T1000 (cell line): ENCODE measurements at regions not wholly inside any gene's neighbourhood (a gene's known extent, or its start where the extent isn't known, plus 50 kb on each side); places are given as distances from the start of the nearest gene placed in this dataset.
"Not testable (repeated sequence)": the region's sequence is repeated elsewhere in the genome, so short reads cannot be mapped to it uniquely, and the experiment has no call there.

Source experiments
- DNase-seq: peaks from one replicate; lab custom pipeline; 2025; ENCODE audit warnings: mixed read lengths; lab: John Stamatoyannopoulos, UW

GRCh38 chrX:131595120-131595519 lies 51.2 kb downstream of the OR13H1 start:
- no peak for DNase-seq

DNA sequence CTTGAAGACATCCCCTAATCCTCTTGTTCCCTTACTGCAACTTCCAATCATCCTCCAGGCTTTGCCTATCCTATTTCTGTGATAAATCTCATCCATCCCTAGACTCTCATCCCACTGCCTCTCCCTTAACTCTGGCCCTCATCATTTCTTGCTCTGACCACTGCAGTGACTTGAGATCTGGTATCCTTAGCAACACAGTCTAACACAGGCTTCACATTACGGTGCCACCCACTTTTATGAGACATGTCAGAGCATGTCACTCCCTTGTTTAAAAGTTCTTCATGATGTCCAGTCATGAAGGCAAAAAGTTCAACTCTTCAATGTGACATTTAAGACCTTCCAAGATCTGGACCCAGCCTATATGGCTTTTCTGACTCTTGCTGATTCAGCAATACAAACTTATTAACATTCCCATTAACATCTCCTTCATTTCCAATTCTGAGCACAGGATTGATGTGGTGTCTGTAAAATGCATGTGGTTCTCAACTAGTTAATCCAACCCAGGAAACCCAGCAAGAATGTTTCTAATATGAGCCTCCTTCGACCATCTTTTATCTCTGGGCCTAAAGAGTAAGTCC lies 64.0 kb downstream of the OR13H1 start:
- no peak for DNase-seq

DNA sequence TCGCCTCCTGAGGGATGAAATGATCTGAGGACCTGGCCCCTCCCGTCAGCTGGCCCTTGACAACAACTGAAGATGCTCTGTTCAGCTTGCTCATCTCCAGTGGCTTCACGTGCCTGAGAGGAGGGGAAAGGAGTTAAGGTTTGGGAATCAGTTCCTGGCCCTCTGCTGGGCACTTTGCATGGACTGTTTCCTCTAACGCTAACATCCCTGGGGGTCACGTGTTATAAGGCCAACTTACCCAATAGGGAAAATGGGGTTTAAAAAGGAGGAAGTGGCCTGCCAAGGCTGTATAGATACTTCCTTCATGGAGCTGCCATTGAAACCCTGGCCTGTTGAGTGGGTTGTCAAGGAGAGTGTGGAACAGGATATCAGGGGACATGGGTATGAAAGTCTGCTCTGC lies 65.6 kb downstream of the OR13H1 start:
- no peak for DNase-seq

DNA sequence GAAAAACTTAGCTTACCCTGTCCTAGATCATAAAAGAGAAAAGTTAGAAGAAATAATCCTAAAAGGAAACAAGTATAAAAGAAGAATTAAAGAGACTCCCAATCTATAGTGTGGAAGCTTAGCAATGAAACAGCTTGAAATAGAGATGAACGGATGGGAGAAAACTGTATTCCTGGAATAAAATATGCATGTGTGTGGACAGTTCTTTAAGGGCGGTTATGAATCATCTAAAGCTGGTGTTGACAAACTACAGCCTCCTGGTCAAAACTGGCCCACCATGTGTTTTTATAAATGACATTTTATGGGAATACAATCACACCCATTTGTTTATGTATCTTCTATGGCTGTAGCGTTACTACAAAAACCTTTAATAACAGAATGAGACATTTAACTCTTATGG lies 69.4 kb downstream of the OR13H1 start:
- DNase-seq = no peak

- no peak for DNase-seq
These were observed 70.4 kb downstream of the OR13H1 start for GRCh38 chrX:131614241-131614640.

DNA sequence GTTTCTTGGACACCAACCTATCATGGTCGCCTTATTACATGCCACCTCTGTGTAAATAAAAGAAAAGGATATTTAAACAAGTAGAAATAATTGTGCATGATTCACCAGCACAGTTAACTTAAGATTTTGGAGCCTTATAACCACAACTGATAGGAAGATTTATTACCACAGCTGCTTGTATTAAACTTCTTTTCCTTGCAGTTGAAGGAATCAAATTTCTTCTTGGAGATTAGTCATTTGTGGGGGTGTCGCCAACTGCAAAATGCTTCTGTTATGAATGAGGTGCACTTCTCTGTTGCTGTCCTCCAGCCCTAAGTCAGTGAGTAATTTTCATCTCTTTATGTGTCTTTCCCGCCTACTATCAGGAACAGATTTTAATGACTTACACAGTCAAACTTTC lies 73.3 kb downstream of the OR13H1 start:
- DNase-seq = peak; percentile 5

- no peak for DNase-seq
These were observed 77.8 kb downstream of the OR13H1 start for GRCh38 chrX:131621650-131622049.

DNA sequence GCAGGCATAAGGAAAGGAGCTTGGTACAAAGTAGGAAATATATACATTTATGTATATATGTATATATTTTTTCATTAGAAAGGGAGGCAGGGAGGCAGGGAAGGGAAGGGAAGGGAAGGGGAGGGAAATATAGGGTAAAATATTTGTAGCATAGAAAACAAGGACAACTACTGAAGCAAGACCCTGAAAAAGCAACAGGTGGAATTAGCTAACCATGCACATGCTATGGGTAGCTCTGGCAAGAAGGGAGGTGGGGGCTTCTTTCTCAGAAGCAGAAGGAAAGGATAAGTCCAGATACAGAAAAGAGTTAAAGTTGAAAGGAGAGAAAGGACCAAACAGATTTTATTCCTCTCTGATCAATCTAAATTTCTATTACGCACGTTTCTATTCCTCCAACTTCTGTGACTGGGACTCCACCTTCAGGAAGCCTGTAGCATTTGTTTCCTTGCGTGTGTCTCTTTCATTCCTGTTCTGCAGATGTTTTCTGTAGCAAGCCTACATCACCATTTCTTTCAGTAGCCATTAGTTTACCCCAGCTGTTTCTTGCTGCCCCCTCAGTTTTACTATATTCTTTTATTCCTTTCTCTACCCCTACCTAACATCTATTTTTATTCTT lies 82.9 kb downstream of the OR13H1 start:
- no peak for DNase-seq

- no peak for DNase-seq
These were observed 86.7 kb downstream of the OR13H1 start for GRCh38 chrX:131630534-131630933.

DNA sequence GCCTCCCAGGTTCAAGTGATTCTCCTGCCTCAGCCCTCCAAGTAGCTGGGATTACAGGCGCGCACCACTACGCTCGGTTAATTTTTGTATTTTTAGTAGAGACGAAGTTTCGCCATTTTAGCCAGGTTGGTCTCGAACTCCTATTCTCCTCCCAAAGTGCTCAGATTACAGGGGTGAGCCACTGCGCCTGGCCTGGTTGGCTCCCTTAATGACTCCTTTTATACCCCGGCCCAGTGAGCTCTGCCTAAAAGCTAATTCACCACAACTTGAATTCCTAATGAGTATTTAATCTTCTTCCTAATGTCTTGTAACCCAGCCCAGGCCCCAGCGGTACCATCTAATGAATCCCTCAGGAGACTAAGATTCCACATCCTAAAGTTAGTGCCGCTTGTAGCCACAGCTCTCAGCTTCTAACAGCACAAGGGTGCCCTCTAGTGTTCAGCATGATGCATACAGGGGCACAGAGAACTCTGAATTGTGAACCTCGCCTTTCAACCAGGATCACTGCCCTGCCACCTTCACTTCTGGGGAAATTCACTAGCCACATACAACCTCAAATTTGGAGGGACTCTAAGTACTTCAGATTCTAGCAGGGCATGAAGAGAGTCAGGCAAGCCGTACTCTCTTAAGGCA lies 89.5 kb downstream of the OR13H1 start:
- DNase-seq = peak; percentile 15

- DNase-seq = no peak
These were observed 91.0 kb downstream of the OR13H1 start for GRCh38 chrX:131634900-131635299.

GRCh38 chrX:131646106-131646505 lies 102.2 kb downstream of the OR13H1 start:
- DNase-seq = no peak

DNA sequence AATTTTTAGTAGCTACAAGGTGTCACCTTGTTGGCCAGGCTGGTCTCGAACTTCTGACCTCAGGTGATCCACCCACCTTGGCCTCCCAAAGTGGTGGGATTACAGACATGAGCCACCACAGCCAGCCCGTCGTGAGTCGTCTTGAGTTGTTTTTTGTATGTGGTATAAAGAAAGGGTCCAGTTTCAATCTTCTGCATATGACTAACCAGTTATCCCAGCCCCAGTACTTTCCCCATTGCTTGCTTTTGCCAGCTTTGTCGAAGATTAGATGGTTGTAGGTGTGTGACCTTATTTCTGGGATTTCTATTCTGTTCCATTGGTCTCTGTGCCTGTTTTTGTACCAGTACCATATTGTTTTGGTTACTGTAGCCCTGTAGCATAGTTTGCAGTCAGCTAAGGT lies 105.9 kb downstream of the OR13H1 start:
- DNase-seq = no peak

DNA sequence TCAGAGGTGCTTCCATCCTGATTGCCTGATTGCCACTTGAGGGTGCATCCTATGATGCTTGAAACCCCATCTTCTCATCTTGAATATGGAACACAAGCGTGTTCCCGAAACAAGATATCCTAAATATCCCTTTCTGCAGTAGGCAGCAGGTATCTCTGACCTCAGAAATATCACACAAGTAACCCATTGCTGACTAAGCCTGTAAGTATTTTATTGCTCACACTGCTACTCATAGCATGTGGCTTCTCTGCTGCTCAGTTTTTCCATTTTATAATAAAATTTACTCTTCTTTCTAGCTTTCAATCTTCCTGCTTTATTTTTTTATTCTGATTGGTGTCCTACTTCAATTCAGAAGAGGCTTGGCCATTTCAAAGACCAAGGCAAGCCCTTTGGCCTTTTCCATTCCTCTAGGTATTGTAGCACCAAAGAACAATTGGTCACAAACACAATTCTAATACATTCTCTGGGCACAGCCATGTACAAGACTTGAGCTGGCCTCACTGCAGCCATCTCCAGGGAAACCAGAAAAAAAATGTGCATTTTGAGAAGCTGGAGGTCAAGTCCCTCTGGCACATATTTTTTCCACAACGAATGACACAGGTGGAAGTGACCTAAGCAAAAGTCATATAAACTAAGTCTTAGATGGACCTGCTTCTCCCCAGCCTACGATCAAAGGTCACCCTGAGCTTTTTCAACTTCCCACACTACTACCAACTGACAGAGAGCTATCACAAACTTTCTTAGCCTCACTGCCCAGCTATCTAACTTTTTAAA lies 107.0 kb downstream of the OR13H1 start:
- DNase-seq = no peak

- DNase-seq = not testable (repeated sequence)
These were observed 119.9 kb downstream of the OR13H1 start for GRCh38 chrX:131663726-131664125.

DNA sequence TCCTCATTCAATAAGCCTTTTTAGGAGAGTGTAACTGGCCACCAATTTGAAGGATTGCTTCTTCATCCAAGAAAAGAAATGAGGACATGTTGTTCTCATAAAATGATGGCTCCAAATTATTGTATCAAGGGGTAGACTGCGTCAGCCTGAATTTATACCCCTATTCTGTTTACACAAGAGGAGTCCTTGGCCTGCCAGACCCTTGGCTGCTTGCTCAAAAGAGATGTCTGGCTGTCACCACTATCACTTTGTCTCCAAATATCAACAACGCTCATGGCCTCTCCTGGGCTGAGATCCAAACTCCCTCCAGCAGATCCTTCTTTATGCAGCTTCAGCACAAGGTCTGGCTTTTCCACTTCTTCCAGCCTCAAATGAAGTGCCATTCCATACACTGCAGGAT lies 127.9 kb downstream of the OR13H1 start:
- no peak for DNase-seq

DNA sequence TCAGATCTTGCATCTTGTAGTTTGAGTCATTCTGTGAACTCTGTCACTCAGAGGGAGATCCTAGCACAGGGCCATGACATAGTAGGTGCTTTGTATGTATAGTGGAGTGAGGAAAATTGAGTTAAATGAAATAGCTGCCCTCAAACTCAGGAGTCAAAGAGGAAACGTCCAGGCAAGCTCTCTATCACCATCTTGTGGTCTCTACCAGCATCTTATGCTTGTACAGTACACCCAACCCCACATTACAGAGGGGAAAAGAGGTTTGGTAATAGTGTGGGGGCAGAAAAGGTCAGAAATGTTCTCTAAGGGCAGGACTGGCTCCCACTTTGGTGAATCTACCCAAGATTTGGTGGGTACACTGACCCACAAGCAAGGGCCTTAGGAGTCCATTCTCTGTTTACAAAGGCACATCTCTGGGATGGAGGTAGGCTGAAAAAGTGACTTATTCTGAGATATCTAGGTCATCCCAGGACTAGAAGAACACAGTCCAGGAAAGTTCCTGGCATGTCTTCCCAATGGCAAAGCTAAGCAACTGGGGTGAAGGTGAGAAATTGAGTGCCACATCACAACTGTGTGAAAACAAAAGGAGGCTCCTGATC lies 131.8 kb downstream of the OR13H1 start:
- no peak for DNase-seq

DNA sequence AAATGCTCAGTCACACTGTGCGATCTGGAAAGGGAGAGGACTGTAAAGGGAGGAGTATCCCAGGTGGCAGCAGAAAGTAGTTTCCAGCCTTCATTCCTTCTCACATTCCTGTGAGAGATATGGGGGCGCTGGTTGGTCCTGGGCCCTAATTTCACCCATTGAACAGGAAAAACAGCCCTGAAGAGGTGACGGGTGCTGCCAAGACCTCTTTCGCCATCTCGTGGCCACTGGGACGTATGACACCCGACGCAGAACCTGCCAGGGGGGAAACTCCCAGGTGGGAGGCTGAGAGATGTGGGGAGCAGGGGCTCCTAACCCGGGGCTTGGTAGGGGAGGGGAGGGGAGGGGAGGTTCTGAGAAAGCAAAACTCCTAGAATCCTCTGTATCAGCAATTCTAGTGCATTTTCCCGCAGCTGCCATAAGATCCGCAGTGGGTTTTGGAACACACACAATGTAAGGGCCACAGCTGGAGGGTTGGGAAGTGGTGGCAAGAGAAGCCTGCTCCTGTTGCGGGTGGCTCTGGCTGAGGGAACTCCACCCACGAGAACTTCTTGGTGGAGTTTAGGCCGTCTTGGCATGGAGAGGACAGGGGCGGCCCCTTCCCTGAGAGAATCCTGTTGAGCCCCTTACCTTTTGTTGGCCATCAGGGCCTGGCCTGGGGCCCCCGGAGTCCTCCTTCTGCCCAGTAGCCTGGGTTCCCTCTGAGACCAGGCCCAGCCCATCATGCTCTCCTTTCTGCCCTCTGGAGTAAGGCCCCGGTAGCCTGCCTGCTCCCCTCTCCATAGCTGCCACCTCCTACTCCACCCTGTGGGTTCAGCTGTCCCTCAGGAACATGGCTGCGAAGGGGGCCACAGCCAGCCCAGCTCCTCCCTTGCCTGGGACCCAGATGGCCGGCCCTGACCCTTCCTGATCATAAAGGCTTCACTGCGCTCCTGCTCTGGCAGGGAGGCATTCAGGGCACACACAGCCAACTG lies 134.1 kb downstream of the OR13H1 start:
- DNase-seq = no peak

GRCh38 chrX:131682735-131683134 lies 138.9 kb downstream of the OR13H1 start:
- not testable (repeated sequence) for DNase-seq

DNA sequence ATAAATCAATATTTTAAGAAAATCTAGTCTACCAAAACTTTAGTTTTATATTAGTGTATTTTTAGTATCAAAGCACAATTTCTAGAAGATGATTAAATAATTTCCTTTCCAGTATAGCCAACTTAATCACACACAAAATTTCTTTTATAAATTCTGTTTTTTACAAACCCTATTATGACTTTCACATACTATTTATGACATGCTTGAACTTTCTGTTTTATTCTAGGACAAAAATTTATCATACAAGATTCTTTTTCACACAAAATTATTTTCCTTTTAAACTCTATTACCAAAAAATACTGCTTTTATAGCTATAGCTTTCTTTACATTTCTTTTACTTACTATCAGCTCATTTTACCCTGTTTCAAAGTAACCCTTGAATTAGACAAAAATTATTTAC lies 149.5 kb downstream of the OR13H1 start:
- DNase-seq = no peak

GRCh38 chrX:131696989-131697388 lies 153.1 kb downstream of the OR13H1 start:
- DNase-seq = not testable (repeated sequence)
